ENCODE measurements at regions not wholly inside any gene's neighbourhood (a gene's known extent, or its start where the extent isn't known, plus 50 kb on each side); places are given as distances from the start of the nearest gene placed in this dataset.

DNA sequence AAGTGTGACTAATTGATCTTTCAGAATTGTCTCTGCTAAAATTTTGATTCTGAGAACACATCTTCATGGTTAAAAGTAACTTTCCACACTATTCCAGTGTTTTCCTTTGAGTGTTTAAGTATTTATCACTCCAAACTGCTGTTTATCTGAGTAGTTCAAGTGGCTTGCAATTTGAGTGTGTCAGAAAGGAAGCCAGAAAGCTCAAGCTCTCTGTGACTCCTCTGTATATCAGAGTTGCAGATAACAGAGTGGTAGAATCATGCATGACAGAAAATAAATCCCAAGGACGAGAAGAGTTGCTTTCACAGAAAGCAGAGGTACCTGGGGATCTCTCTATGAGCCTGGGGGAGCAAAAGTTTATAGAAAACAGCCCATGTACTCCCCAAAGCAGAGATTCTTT is 130.0 kb downstream of the CYB561 start:
- no peak for DNase-seq (ENCODE audit: low read depth)
- no peak overlapping the region for H3K4me3 ChIP-seq (ENCODE audit: low read depth, low read length)
- TF ChIP-seq, protein P1, sequence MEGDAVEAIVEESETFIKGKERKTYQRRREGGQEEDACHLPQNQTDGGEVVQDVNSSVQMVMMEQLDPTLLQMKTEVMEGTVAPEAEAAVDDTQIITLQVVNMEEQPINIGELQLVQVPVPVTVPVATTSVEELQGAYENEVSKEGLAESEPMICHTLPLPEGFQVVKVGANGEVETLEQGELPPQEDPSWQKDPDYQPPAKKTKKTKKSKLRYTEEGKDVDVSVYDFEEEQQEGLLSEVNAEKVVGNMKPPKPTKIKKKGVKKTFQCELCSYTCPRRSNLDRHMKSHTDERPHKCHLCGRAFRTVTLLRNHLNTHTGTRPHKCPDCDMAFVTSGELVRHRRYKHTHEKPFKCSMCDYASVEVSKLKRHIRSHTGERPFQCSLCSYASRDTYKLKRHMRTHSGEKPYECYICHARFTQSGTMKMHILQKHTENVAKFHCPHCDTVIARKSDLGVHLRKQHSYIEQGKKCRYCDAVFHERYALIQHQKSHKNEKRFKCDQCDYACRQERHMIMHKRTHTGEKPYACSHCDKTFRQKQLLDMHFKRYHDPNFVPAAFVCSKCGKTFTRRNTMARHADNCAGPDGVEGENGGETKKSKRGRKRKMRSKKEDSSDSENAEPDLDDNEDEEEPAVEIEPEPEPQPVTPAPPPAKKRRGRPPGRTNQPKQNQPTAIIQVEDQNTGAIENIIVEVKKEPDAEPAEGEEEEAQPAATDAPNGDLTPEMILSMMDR (IDR thresholded peaks at IDR 0.05; ENCODE audit: control insufficient read depth, extremely low read depth, insufficient read depth): no peak

DNA sequence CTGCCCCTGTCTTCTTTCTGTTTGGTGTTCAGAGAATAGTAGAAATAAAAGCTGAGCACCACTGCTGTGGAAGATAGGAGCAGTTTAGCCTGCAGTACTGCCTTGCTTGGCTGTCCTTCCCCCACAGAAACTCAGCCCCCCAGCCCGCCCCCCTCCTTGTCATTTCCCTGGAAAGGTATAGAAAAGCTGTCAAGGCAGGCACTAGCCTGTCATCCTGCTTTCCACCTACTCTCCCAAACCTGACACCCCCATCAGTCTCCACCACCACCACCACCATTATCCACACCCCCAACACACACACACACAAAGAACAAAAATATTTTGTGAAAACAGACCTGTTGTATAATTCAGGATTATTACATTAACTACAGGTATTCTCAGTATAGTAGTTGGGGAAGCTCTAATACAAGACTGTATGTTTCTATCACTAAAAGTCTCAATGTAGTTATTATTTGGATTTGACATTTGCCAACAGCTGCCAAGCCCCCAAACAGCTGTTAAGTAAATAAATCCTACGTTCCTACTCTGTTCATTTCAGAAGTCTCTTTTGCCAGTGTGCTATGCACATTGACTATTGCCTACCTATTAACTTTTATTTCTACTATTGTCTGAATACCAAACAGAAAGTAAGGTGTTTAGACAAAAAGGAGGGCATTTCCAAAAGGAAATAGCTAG is 128.8 kb downstream of the CYB561 start:
- no peak for DNase-seq (ENCODE audit: low read depth)
- no peak overlapping the region for H3K4me3 ChIP-seq (ENCODE audit: low read depth, low read length)
- TF ChIP-seq, protein P1 (IDR thresholded peaks at IDR 0.05; ENCODE audit: control insufficient read depth, extremely low read depth, insufficient read depth): no peak

DNA sequence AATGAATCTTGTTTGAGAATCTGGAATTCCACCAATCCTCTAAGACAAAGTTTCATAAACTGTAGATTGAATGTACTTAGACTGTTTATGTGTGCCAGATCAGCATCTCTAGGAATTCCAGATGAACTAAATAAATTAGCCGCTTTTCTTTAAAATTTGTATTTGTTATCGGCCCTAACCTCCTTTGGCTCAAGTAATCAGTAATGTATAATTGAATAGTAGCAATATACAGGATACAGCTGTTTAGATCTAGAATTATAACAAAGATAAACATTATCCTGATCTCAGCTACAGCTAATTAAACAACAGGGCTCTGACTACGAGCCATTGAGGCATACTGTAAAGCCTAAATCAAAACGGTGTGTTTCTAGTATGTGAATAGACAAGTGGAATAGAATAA is 120.3 kb downstream of the CYB561 start:
- DNase-seq (ENCODE audit: low read depth): no peak
- H3K4me3 ChIP-seq (ENCODE audit: low read depth, low read length): no peak overlapping the region
- TF ChIP-seq, protein P1 (IDR thresholded peaks at IDR 0.05; ENCODE audit: control insufficient read depth, extremely low read depth, insufficient read depth): no peak

GRCh38 chr17:63329876-63330275 is 116.2 kb downstream of the CYB561 start:
- no peak for DNase-seq (ENCODE audit: low read depth)
- TF ChIP-seq, protein P1 (IDR thresholded peaks at IDR 0.05; ENCODE audit: control insufficient read depth, extremely low read depth, insufficient read depth): no peak
- no peak overlapping the region for H3K4me3 ChIP-seq (ENCODE audit: low read depth, low read length)

DNA sequence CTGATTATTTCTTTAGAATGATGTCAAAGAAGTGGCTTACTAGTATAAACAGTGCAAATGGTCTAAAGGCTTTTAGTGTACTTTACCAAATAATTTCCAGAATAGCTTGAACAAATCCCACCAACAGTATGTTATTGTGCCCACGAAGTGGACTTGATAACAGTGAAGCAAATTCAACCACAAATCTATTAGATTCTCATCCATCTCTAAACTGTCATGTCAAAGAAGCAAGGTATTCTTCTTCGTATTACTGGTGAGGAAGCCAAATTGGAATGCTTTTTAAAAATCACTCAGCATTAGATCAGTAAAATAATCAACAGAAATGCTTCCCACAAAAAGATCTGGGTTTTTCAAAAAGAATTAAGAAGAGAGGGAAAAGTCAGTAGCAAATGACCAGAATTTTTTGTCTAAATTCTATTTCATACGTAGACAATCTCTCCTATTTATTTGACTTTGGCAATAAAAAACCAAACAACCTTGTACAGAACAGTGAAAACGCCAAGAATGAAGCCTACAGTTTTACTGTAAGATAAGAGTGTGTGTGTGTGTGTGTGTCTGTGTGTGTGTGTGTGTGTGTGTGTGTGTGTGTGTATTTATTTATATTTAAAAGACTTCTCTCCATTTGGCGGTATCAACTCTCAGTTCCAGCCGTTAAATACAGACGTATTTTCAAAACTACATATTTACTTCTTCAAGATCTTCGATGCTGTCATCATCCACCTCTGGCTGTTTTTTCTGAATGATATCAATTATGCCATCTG is 114.6 kb downstream of the CYB561 start:
- TF ChIP-seq, protein P1 (IDR thresholded peaks at IDR 0.05; ENCODE audit: control insufficient read depth, extremely low read depth, insufficient read depth): no peak

GRCh38 chr17:63332286-63332685 is 113.8 kb downstream of the CYB561 start:
- no peak for DNase-seq (ENCODE audit: low read depth)
- TF ChIP-seq, protein P1 (IDR thresholded peaks at IDR 0.05; ENCODE audit: control insufficient read depth, extremely low read depth, insufficient read depth): no peak
- no peak overlapping the region for H3K4me3 ChIP-seq (ENCODE audit: low read depth, low read length)

More for the DNA sequence above, 114.6 kb downstream of the CYB561 start:
- H3K4me3 ChIP-seq (ENCODE audit: low read depth, low read length): no peak overlapping the region
- DNase-seq (ENCODE audit: low read depth): peak; percentile 21
